ENCODE measurements at regions not wholly inside any gene's neighbourhood (a gene's known extent, or its start where the extent isn't known, plus 50 kb on each side); places are given as distances from the start of the nearest gene placed in this dataset.

DNA sequence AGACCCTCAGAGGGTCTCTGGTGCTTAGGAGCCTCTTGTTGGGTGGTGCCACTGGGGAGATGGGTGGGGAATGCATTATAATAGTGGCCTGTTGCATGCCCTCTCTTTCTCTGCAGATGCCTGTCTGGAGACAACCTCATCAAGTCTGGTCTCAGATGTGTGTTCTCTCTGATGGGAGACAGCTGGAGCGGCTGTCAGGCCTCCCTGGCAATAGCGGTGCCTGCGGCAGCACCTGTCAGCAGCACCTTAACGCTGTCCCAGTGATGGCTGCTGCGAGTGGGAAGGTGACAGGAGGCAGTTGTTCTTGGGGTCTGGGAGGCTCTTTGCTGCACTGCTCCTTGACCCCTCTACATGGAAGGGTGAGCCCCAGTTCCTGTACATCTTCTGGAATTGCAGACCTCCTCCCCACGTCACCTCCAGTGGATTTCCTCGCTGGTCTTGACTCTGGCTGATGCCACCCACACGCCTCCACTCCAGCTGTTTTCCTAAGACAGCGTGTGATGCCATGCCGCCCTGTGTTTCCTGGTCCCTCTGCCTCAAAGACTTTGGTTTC lies 63.3 kb upstream of the BLCAP start:
- DNase-seq (ENCODE audit: low read depth, low spot score): no peak
- no peaks in the 10 kb centered on the region for H3K4me1 Mint-ChIP-seq
- no peaks in the 10 kb centered on the region for H3K36me3 Mint-ChIP-seq (ENCODE audit: low read depth)
- H3K4me3 Mint-ChIP-seq: no peak overlapping the region
- no peaks in the 10 kb centered on the region for H3K9me3 Mint-ChIP-seq
- H3K27me3 Mint-ChIP-seq (ENCODE audit: low read depth): peaks cover 33% of the 10 kb centered on the region
- no peak for TF ChIP-seq CTCF (conservative IDR thresholded peaks at IDR 0.05)
- H3K27ac Mint-ChIP-seq (ENCODE audit: unreplicated experiment): no peak overlapping the region

GRCh38 chr20:37586078-37586477 lies 58.4 kb upstream of the BLCAP start:
- H3K4me3 Mint-ChIP-seq: no peak overlapping the region
- peaks cover 40% of the 10 kb centered on the region for H3K27me3 Mint-ChIP-seq (ENCODE audit: low read depth)
- DNase-seq (ENCODE audit: low read depth, low spot score): no peak
- no peak for TF ChIP-seq CTCF (conservative IDR thresholded peaks at IDR 0.05)
- no peaks in the 10 kb centered on the region for H3K36me3 Mint-ChIP-seq (ENCODE audit: low read depth)
- no peaks in the 10 kb centered on the region for H3K4me1 Mint-ChIP-seq
- H3K27ac Mint-ChIP-seq (ENCODE audit: unreplicated experiment): no peak overlapping the region
- H3K9me3 Mint-ChIP-seq: no peaks in the 10 kb centered on the region

DNA sequence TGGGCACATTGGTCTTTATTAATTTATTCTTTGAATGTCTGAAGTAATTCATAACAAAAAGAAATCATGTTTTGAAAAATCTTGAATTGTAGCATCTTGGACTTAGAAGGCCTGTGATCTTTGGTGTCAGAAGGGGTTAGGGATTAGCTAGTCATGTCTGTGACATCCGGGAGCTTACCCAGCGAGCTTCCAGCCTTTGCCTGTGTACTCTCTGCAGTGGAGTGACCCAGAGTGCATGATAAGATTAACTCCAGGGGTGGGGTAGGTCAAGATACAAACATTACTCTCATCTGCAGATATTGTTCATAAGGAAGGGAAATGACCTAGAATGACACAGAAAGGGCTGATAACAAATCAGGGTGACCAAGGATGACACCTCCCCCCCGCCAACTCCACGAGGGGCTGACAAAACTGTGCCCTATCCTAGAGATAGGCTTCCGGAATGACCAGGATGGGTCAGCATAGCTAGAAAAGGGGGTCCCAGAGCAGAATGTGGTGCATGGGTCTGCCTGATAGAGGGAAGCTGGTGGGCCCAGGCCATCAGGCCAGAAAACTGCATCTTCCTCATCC lies 56.6 kb upstream of the BLCAP start:
- H3K9me3 Mint-ChIP-seq: no peaks in the 10 kb centered on the region
- TF ChIP-seq CTCF (conservative IDR thresholded peaks at IDR 0.05): no peak
- no peaks in the 10 kb centered on the region for H3K4me1 Mint-ChIP-seq
- H3K36me3 Mint-ChIP-seq (ENCODE audit: low read depth): no peaks in the 10 kb centered on the region
- DNase-seq (ENCODE audit: low read depth, low spot score): no peak
- no peak overlapping the region for H3K27ac Mint-ChIP-seq (ENCODE audit: unreplicated experiment)
- no peak overlapping the region for H3K4me3 Mint-ChIP-seq
- peaks cover 44% of the 10 kb centered on the region for H3K27me3 Mint-ChIP-seq (ENCODE audit: low read depth)

DNA sequence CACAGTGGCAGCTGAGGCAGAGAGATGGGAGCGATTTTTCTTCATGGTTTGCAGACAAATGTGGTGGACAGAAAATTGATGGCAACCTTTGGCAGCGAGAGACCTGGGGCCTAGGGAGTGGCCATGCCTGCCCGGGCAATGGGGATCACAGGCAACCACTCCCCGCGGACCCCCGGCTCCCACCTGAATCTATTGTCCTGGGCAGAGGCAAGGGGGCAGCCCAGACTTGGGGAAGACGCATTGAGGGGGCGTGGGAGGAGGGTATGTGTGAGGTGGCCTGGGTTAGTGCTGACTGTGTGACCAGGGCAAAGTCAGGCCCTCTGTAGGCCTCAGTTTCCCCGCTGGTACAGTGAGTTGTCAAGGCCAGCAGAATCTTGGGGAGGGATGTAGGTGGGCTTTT lies 53.6 kb upstream of the BLCAP start:
- Mint-ChIP-seq H3K27me3 (ENCODE audit: low read depth) (peaks cover 38% of the 10 kb centered on the region), H3K4me3 (no peak overlapping the region), H3K36me3 (ENCODE audit: low read depth) (no peaks in the 10 kb centered on the region), H3K4me1 (no peaks in the 10 kb centered on the region), H3K9me3 (no peaks in the 10 kb centered on the region), H3K27ac (ENCODE audit: unreplicated experiment) (no peak overlapping the region)
- no peak for TF ChIP-seq CTCF (conservative IDR thresholded peaks at IDR 0.05)
- no peak for DNase-seq (ENCODE audit: low read depth, low spot score)

GRCh38 chr20:37580069-37580468 lies 52.4 kb upstream of the BLCAP start:
- Mint-ChIP-seq H3K9me3 (no peaks in the 10 kb centered on the region), H3K27ac (ENCODE audit: unreplicated experiment) (no peak overlapping the region), H3K4me1 (no peaks in the 10 kb centered on the region), H3K27me3 (ENCODE audit: low read depth) (peaks cover 33% of the 10 kb centered on the region), H3K36me3 (ENCODE audit: low read depth) (no peaks in the 10 kb centered on the region), H3K4me3 (no peak overlapping the region)
- no peak for DNase-seq (ENCODE audit: low read depth, low spot score)
- TF ChIP-seq CTCF (conservative IDR thresholded peaks at IDR 0.05): no peak
